Glomerular visceral epithelial cell (primary cell): ENCODE measurements at regions not wholly inside any gene's neighbourhood (a gene's known extent, or its start where the extent isn't known, plus 50 kb on each side); places are given as distances from the start of the nearest gene placed in this dataset.

Experiments used
- DNase-seq: peaks from one replicate; pipeline ENCODE4 v3.0.0-alpha.2; 2016; ENCODE audit errors: extremely low spot score

- no peak for DNase-seq
Observed at GRCh38 chr2:6412533-6413091, 453.1 kb downstream of the CMPK2 start.

GRCh38 chr2:6417050-6417449, 448.7 kb downstream of the CMPK2 start:
- DNase-seq, result no peak

- no peak for DNase-seq
Observed at GRCh38 chr2:6418291-6418690, 447.4 kb downstream of the CMPK2 start.

GRCh38 chr2:6421138-6421730, 444.5 kb downstream of the CMPK2 start:
- DNase-seq, result no peak

GRCh38 chr2:6421888-6422287, 443.8 kb downstream of the CMPK2 start:
- DNase-seq, result no peak

- no peak for DNase-seq
Observed at GRCh38 chr2:6423157-6423556, 442.6 kb downstream of the CMPK2 start.

- DNase-seq, result no peak
Observed at GRCh38 chr2:6423944-6424343, 441.8 kb downstream of the CMPK2 start.

GRCh38 chr2:6425032-6425431, 440.7 kb downstream of the CMPK2 start:
- DNase-seq, result no peak

- DNase-seq, result no peak
Observed at GRCh38 chr2:6429210-6429986, 436.3 kb downstream of the CMPK2 start.

GRCh38 chr2:6434438-6434837, 431.3 kb downstream of the CMPK2 start:
- DNase-seq, result no peak

- no peak for DNase-seq
Observed at GRCh38 chr2:6441800-6442199, 423.9 kb downstream of the CMPK2 start.

- no peak for DNase-seq
Observed at GRCh38 chr2:6442252-6442985, 423.3 kb downstream of the CMPK2 start.

- DNase-seq, result no peak
Observed at GRCh38 chr2:6443061-6443823, 422.5 kb downstream of the CMPK2 start.

- DNase-seq, result no peak
Observed at GRCh38 chr2:6444514-6444913, 421.2 kb downstream of the CMPK2 start.

GRCh38 chr2:6445156-6445555, 420.6 kb downstream of the CMPK2 start:
- no peak for DNase-seq

GRCh38 chr2:6446938-6447608, 418.6 kb downstream of the CMPK2 start:
- no peak for DNase-seq

- DNase-seq, result no peak
Observed at GRCh38 chr2:6448893-6449292, 416.8 kb downstream of the CMPK2 start.

GRCh38 chr2:6449343-6449742, 416.4 kb downstream of the CMPK2 start:
- DNase-seq, result no peak

GRCh38 chr2:6452702-6453481, 412.8 kb downstream of the CMPK2 start:
- no peak for DNase-seq

GRCh38 chr2:6454286-6454990, 411.3 kb downstream of the CMPK2 start:
- no peak for DNase-seq
